IMR-90 (cell line): ENCODE measurements at regions not wholly inside any gene's neighbourhood (a gene's known extent, or its start where the extent isn't known, plus 50 kb on each side); places are given as distances from the start of the nearest gene placed in this dataset.

Source experiments
- CTCF ChIP-seq: conservative IDR thresholded peaks from 2 replicates; pipeline ENCODE4 v1.5.1; 2012; ENCODE audit warnings: mild to moderate bottlenecking, low read depth, low read length, improper control_type of control experiment
- MAFK ChIP-seq: IDR thresholded peaks from 2 replicates; pipeline ENCODE4 v1.6.1; 2012; ENCODE audit warnings: low read depth, low read length, improper control_type of control experiment
- MXI1 ChIP-seq: IDR thresholded peaks from 2 replicates; pipeline ENCODE4 v1.6.1; 2012; ENCODE audit warnings: low read depth, mild to moderate bottlenecking, low read length, moderate library complexity, borderline replicate concordance
- POLR2A ChIP-seq: IDR thresholded peaks from 2 replicates; pipeline ENCODE4 v1.6.1; 2012; ENCODE audit warnings: mild to moderate bottlenecking, low read depth, low read length
- USF2 ChIP-seq: fragments of 150-350 bp; IDR thresholded peaks from 2 replicates; pipeline ENCODE4 v1.6.1; 2017; ENCODE audit warnings: mild to moderate bottlenecking, antibody characterized with exemption, low read length, low read depth

GRCh38 chr5:169413416-169413815 is 112.5 kb upstream of the SLIT3 start:
- TF ChIP-seq CTCF (no peak), USF2 (no peak), MXI1 (no peak), POLR2A (no peak), MAFK (no peak)
